GM21381 (cell line): ENCODE measurements at regions not wholly inside any gene's neighbourhood (a gene's known extent, or its start where the extent isn't known, plus 50 kb on each side); places are given as distances from the start of the nearest gene placed in this dataset.
"Not testable (repeated sequence)": the region's sequence is repeated elsewhere in the genome, so short reads cannot be mapped to it uniquely, and the experiment has no call there.

Experiments used
- ATAC-seq: cut with Tn5 transposase; IDR thresholded peaks from one replicate; pipeline ENCODE4 v1.9.1; 2021; ENCODE audit warnings: mild to moderate bottlenecking, moderate library complexity; ENCODE audit not compliant: unreplicated experiment

DNA sequence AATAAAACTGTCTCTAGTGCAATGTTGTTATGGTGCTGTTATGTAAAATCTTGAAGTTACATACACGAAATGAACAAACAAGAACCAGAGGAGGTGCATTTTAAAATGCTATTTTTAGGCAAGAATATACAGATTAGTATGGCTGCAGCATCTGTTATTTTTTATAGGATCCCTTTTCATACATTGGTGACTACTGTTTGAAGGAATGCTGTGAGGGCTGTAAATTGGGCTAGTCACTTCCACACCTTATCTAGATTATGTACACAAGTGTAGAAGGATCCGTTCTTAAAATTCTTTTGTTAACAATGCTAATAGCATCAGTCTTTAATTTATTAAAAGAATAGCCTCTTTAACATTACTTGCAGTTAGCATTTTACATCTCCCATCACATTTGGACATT, 284.3 kb upstream of the MDGA2 start:
- ATAC-seq: no peak

DNA sequence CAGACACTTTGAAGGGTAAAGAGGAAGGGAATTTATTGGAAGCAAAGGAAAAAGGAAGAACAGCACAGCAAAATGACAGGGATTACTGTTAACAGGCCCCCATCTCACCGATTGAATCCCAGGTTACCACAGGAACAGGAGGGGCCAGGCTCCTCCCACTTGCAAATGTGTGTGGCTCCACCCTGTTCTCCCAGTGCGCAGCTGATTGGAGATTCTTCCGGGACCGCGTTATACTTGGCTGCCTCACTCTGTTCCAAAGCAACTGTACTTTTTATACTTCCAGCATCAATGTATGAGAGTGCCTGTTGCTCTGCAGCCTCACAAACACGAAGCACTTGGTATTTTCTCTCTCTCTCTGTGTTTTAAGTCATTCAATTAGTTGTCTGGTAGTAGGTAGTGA, 273.6 kb upstream of the MDGA2 start:
- no peak for ATAC-seq

DNA sequence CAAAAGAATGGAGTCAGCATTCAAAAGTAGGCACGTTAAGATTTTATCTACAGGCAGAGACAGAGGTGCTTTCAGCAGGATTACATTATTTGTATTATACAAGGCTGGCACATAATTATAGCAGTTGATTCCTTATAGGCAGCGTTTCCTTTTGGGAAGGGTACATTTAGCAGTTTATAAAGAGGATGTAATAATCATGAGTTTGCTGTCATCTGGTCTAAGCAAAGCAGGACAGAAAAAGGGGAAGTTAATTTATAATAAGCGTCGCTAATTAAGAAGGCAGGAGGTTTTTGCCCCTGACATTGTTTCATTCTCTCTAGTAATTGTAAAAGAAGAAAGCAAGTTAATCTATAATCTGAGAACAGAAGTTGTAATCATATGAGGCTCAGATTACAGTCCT, 259.9 kb upstream of the MDGA2 start:
- ATAC-seq: no peak

DNA sequence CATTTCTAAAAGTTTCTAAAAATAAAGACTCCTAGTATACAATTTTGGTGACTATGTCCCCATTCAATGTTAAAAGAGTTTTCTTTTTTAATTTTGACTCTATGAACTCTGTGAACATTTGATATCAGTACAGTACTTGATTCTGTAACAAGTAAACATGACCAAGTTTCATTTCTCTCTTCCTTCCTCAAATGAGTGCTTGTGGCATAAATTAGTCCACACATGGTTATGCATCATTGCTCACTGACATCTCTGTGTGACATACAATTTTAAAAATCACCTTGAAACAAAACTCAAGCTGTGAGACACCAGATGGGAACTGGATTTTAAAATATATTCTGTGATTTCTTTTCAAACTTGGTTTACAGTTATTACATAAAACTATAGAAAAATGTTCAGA, 253.9 kb upstream of the MDGA2 start:
- no peak for ATAC-seq

DNA sequence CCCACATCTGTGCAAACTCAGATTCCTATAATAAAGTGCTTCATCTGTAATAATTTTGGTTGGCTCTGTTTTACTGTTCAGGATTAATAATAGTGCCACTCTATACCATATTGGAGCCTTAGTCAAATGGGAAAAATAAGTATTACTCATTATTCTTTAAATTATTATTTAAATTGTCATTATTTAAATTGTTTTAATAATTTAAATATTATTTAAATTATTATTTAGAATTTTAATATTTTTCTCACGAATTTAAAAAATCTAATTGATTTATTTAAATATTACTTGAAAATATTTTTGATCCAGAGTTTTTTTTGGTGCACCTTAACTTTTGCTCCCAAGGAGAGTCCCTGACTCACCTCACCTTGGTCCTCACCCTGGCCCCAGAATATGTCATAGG, 245.7 kb upstream of the MDGA2 start:
- ATAC-seq: no peak

DNA sequence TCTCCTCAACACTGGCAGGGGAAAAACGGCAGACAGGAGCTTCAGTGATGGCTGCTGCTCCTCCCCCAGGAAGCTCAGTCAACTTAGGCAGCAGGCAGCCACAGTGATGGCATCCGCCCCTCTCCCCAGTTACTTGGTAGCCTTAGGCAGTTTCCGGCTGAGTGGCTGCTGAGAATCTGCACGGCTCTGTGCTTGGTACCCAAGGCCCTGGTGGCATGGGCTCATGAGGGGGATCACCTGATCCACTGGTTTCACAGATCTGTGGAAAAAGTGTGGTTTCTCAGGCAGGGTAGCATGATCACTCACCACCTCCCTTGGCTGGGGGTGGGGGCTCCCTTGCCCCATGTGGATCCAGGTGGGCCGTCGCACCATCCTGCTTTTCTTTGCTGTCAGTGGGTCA, 244.6 kb upstream of the MDGA2 start:
- ATAC-seq: no peak

DNA sequence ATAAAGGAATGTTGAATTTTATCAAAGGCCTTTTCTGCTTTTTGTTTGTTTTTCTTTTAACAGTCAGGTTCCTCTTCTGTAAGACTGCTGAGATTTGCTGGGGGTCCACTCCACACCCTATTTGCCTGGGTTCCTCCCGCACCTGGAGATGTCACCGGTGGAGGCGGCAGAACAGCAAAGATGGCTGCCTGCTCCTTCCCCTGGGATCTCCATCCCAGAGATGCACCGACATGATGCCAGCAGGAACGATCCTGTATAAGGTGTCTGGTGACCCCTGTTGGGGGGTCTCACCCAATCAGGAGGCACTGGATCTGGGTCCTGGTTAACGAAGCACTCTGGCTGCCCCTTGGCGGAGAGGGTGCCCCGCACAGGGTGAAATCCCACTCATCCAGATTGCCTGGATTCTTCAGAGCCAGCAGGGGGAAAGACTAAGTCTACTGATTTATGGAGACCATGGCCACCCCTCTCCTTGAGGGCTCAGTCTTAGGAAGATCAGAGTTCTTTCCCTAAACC, 244.0 kb upstream of the MDGA2 start:
- no peak for ATAC-seq

DNA sequence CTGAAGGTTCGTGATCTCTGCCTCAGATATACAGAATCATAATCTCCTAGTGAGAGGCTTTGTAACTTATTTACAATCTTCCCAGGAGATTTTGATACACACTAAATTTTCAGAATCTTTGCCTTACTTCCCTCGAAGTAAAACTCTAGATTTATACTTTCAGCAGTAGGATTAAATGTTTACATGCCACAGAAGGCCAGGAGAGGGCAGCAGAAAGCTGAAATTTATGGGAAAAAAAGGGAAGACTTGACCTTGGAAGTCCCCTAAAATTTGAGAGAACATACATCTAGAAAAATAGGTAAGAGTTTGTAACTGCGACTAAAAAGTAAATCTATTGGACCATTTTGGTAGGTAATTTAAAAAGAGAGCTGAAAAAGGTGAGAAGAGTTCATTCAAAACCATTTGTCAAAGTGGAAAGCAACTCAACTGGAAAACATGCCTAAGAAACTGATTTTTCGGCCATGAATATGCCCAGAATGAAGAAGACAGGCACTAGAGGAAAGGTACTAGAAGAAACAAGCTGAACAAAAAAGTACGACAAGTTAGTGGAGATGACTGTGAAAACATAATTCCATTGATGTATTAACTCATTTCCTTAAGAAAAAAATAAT, 242.0 kb upstream of the MDGA2 start:
- no peak for ATAC-seq

DNA sequence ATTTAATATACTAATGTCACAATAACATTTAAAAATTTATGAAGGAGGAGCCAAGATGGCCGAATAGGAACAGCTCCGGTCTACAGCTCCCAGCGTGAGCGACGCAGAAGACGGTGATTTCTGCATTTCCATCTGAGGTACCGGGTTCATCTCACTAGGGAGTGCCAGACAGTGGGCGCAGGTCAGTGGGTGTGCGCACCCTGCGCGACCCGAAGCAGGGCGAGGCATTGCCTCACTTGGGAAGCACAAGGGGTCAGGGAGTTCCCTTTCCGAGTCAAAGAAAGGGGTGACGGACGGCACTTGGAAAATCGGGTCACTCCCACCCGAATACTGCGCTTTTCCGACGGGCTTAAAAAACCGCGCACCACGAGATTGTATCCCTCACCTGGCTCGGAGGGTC, 225.7 kb upstream of the MDGA2 start:
- not testable (repeated sequence) for ATAC-seq

DNA sequence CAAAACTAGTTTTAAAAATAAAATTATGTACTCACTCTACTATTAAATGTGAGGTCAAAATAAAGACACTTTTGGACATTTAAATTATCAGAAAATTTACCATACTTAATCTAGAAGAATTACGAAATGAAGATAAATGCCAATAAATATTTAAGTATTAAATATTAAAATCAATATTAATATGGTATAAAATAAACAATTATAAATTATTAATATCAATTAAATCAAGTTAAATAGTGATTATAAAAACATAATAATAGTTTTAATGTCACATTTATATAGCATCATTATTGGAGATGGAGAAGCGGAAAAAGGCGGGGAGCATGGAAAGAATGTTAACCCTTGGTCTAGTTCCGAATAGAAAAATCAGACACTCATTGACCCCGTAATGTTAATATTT, 224.3 kb upstream of the MDGA2 start:
- ATAC-seq: no peak

DNA sequence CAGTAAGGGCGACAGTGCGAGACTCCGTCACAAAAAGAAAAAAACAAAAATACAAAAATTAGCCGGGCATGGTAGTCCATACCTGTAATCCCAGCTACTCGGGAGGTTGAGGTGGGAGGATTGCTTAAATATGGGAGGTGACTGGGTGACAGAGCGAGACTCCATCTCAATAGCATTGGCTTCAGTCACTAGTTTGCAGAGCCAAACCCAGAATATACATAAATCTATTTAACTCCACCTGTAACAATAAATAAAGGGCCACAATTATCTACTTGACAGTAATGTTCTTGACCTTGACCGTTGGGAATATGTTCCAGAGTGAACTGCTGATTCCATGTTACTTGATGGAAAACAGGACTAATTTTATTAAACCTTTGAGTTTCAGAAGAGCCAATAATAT, 198.9 kb upstream of the MDGA2 start:
- no peak for ATAC-seq

DNA sequence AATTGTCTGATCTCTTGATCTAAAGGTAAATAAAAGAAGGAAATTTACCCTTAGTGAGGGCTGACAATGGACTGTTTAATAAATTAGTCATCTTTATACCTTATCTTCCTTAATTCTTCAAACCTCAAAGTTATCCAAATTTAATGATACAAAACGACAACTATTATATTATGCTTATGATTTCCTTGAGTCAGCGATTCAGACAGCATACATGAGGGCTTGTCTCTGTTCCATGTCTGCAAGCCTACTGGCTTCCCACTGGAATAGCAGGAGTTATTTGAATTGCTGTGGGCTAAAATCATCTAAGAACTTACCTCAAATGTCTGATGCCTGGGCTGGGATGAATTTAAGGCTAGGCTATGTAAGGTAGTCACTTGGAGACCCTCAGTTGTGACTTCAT, 197.2 kb upstream of the MDGA2 start:
- no peak for ATAC-seq

DNA sequence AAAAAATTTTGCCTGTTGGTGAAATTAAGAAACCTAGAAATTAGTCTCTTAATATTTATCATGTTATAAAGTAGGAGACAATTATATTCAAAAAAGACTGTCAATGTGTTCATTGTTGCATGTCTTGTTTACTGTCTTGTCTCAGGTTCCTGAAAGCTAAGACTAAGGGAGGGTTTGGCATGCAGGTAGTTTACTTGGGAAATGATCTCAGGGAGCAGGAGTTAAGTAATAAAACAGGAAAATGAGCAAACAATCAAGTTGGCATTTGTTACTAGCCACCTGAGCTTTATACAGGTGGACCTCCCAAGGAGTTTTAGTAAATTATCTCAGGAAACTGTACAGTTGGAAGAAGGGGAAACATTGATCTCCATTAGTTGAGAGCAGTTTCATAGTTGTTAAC, 188.0 kb upstream of the MDGA2 start:
- ATAC-seq: no peak

DNA sequence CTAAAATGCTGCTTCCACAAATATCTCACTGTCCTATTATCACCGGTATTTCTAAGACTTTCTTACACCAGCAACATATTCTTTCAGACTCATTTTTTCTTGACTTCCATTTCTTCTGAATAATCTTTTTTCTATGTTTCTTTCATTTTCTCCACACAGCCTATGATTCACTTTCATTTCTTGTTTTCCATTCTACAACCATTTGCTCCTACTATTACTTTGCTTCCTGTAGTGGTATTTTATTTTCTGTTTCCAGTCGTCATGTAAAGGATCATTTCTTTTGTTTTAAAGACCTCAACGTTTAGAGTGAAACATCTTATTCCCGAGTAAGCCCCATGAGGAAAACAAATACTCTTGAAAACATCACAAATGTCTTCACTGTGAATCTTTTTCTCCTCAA, 182.2 kb upstream of the MDGA2 start:
- ATAC-seq: no peak

DNA sequence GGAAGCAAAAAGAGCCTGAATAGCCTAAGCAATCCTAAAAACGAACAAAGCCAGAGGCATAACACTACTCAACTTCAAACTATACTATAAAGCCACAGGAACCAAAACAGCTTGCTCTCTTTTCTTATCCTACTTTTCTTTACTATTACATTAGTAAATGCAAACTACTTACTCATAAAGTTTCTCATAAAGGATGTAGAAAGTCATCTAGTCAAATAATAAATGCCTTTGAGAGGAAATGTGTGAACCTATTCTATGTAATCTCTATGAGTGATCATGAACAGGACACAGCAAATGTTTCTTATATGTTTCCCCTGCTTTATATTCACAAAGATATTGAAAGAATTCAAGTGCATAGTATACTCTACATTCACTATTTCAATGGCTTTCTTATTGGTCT, 176.9 kb upstream of the MDGA2 start:
- no peak for ATAC-seq

DNA sequence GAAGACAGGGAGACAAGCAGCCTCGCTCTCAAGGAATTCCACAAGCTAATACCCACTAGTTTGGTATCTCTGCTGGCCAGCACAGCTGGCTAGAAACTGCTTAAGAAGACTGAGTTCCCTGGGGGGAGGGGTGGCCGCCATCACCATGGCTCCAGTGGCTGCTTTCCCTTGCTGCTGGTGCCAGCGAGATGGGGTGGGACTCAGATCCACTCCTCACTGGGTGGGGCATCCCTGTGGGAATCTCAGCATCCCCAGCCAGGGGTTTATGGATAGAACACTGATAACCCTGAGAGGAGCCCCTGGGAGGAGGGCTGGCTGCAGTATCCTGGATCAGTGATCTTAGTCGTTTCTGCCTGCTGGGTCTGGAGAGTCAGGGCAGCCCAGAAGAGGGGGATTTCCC, 170.6 kb upstream of the MDGA2 start:
- ATAC-seq: no peak

DNA sequence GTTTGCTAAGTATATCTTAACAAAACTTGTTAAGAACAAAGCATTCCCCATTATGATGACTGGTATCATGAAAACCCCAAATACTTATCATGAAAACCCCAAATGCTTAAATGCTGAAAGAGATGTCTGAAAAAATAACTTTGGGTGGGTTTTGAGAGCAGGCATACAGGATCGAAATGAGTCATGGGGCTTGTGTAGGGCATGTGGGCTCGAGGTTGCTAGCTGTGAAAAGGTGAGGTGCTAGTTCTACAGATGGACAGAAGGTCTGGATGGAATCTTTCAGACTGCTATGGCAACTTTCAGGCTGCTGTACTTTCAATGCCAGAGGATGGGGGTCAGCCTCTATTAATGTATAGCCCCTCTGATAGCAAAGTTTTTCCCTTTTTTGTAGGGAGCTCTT, 167.8 kb upstream of the MDGA2 start:
- ATAC-seq: no peak

DNA sequence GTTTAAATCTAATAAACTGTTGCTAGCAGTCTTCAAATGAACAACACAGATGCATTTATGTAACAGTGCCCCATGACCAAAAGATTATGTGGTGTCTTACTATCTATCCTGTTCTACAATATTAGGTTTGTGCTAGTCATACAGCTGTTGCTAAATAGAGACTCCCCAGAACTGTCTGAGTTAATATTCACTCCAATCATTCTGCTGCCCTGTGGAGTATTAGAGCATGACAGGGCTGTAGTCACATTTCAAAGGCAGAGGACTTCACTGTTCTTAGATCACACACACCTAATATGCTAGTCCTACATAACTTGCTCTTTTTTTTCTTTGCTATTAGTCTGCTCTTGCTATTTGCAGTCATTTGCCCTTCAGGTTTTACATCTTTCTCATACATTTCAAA, 157.6 kb upstream of the MDGA2 start:
- no peak for ATAC-seq

DNA sequence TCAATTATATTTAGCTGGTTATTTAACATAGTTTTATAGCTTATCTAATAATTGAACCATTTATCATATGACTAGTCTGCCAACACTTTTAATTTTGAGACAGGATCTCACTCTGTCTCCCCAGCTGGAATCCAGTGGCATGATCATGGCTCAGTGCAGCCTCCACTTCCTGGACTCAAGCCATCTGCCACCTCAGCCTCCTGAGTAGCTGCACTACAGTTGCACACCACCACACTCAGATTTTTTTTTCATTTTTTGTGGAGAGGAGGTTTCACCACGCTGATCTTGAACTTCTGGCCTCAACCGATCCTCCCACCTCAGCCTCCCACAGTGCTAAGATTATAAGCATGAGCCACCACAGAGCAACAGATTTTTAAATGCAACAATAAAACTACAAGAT, 151.4 kb upstream of the MDGA2 start:
- ATAC-seq: no peak

DNA sequence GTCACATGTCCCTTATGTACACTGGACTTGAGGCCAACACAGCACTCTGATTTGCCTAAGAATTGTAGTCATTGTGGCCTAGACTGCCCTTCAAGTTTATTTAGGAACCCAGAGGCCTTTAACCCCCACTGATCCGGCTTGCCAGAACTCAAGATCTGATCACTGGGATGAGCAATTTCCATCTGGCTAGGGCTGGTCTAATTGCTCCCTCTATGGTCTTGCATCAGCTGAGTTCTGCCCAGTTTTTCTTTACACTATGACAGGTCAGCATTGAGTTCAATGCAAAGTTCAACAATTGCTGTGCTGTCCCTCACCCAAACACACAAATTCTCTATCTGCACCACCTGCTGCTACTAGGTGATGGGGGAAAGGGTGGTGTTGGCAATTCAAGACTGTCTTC, 146.9 kb upstream of the MDGA2 start:
- no peak for ATAC-seq

DNA sequence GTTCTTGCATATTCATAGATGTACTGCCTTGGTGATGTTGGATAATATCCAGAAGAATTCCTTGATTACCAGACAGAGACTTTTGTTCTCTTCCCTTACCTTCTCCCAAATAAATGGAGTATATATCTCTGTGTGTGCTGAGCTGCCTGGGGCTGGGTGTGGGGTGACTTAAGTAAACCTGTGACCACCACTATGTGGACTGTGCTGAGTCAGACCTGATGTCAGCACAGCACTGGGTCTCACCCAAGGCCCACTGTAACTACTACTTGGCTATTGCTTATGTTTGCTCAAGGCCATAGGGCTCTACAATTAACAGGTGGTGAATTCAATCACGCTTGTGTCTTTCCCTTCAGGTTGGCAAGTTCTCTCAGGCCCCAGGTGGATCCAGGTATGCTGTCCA, 145.7 kb upstream of the MDGA2 start:
- no peak for ATAC-seq

DNA sequence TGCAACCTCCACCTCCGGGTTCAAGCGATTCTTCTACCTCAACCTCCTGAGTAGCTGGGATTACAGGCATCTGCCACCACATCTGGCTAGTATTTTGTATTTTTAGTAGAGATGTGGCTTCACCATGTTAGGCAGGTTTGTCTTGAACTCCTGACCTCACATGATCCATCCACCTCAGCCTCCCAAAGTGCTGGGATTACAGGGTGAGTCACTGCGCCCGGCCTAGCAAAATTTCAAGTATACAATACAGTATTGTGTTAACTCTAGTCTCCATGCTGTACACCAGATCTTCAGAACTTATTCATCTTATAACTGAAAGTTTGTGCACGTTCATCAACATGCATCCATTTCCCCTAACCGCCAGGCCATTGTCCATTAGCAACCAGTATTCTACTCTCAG, 115.1 kb upstream of the MDGA2 start:
- no peak for ATAC-seq

DNA sequence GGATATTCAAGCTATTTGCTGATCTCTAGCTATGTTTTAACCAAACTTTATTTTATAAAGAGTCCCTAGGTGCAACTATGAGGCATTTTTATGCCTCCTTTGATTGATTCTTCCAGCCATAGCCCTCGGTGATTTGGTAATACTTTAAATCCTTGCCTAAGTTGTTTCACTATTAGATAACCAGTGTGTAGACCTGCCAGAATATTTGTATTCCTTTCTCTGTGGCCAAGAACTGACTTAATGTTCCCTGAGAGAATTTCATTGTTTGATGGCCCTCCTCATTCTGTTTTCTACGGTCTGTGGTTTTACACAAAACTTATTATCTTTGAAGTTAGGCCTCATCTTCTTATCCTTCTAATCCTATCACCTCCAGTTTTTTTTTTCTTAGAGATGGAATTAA, 109.7 kb upstream of the MDGA2 start:
- no peak for ATAC-seq

DNA sequence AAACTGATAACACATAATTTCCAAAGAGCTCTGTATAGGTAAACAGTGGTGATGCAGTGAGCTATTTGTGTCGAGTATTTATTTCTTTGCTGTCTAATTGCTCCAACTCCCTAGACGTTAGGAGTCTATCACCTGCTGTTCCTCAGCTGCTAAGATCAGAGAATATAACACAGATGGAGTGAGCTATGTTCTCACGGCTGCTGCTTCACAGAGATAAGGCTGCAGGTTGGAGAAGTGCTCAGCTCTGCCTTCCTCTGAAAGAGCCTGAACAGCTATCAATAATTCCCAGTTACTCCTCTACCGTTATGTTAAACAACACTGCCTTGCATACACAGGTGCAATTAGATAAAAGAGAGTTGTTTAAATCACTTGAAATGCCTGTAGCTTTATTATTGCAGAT, 103.2 kb upstream of the MDGA2 start:
- ATAC-seq: no peak
